ENCODE measurements at regions not wholly inside any gene's neighbourhood (a gene's known extent, or its start where the extent isn't known, plus 50 kb on each side); places are given as distances from the start of the nearest gene placed in this dataset.
"Not testable (repeated sequence)": the region's sequence is repeated elsewhere in the genome, so short reads cannot be mapped to it uniquely, and the experiment has no call there.

GRCh38 chr3:72042397-72043203, 257.7 kb upstream of the PROK2 start:
- Histone ChIP-seq H3K9ac (ENCODE audit: low read depth, low read length) (no peak overlapping the region), H3K27me3 (ENCODE audit: control insufficient read depth, insufficient read depth, low read length) (no peaks in the 10 kb centered on the region), H3K4me3 (ENCODE audit: low read depth, low read length) (no peak overlapping the region), H3K36me3 (ENCODE audit: control insufficient read depth, insufficient read depth, low read length) (no peaks in the 10 kb centered on the region), H3K9me3 (ENCODE audit: control insufficient read depth, insufficient read depth, low read length) (no peaks in the 10 kb centered on the region), H3K27ac (ENCODE audit: low read depth, low read length) (no peak overlapping the region), H3K4me1 (ENCODE audit: control insufficient read depth, insufficient read depth, low read length) (no peaks in the 10 kb centered on the region)

GRCh38 chr3:72041511-72041910, 256.6 kb upstream of the PROK2 start:
- Histone ChIP-seq H3K4me1 (ENCODE audit: control insufficient read depth, insufficient read depth, low read length) (no peaks in the 10 kb centered on the region), H3K4me3 (ENCODE audit: low read depth, low read length) (no peak overlapping the region), H3K27me3 (ENCODE audit: control insufficient read depth, insufficient read depth, low read length) (no peaks in the 10 kb centered on the region), H3K27ac (ENCODE audit: low read depth, low read length) (no peak overlapping the region), H3K9ac (ENCODE audit: low read depth, low read length) (no peak overlapping the region), H3K36me3 (ENCODE audit: control insufficient read depth, insufficient read depth, low read length) (no peaks in the 10 kb centered on the region), H3K9me3 (ENCODE audit: control insufficient read depth, insufficient read depth, low read length) (no peaks in the 10 kb centered on the region)

- Histone ChIP-seq H3K9ac (ENCODE audit: low read depth, low read length) (no peak overlapping the region), H3K4me1 (ENCODE audit: control insufficient read depth, insufficient read depth, low read length) (no peaks in the 10 kb centered on the region), H3K4me3 (ENCODE audit: low read depth, low read length) (no peak overlapping the region), H3K27me3 (ENCODE audit: control insufficient read depth, insufficient read depth, low read length) (no peaks in the 10 kb centered on the region), H3K36me3 (ENCODE audit: control insufficient read depth, insufficient read depth, low read length) (no peaks in the 10 kb centered on the region), H3K9me3 (ENCODE audit: control insufficient read depth, insufficient read depth, low read length) (no peaks in the 10 kb centered on the region), H3K27ac (ENCODE audit: low read depth, low read length) (no peak overlapping the region)
These were observed 256.1 kb upstream of the PROK2 start for GRCh38 chr3:72041076-72041475.

GRCh38 chr3:72039677-72040076, 254.7 kb upstream of the PROK2 start:
- H3K27ac ChIP-seq (ENCODE audit: low read depth, low read length) = no peak overlapping the region
- H3K9ac ChIP-seq (ENCODE audit: low read depth, low read length) = no peak overlapping the region
- no peaks in the 10 kb centered on the region for H3K36me3 ChIP-seq (ENCODE audit: control insufficient read depth, insufficient read depth, low read length)
- no peaks in the 10 kb centered on the region for H3K4me1 ChIP-seq (ENCODE audit: control insufficient read depth, insufficient read depth, low read length)
- H3K9me3 ChIP-seq (ENCODE audit: control insufficient read depth, insufficient read depth, low read length) = no peaks in the 10 kb centered on the region
- no peak overlapping the region for H3K4me3 ChIP-seq (ENCODE audit: low read depth, low read length)
- no peaks in the 10 kb centered on the region for H3K27me3 ChIP-seq (ENCODE audit: control insufficient read depth, insufficient read depth, low read length)

- no peaks in the 10 kb centered on the region for H3K9me3 ChIP-seq (ENCODE audit: control insufficient read depth, insufficient read depth, low read length)
- no peaks in the 10 kb centered on the region for H3K36me3 ChIP-seq (ENCODE audit: control insufficient read depth, insufficient read depth, low read length)
- H3K4me1 ChIP-seq (ENCODE audit: control insufficient read depth, insufficient read depth, low read length) = 0 out of 2 replicates have a peak, but pooled peaks cover 5% of the 10 kb centered on the region
- no peak overlapping the region for H3K27ac ChIP-seq (ENCODE audit: low read depth, low read length)
- no peak overlapping the region for H3K9ac ChIP-seq (ENCODE audit: low read depth, low read length)
- no peaks in the 10 kb centered on the region for H3K27me3 ChIP-seq (ENCODE audit: control insufficient read depth, insufficient read depth, low read length)
- no peak overlapping the region for H3K4me3 ChIP-seq (ENCODE audit: low read depth, low read length)
These were observed 252.0 kb upstream of the PROK2 start for GRCh38 chr3:72036899-72037298.

- Histone ChIP-seq H3K4me3 (ENCODE audit: low read depth, low read length) (no peak overlapping the region), H3K27me3 (ENCODE audit: control insufficient read depth, insufficient read depth, low read length) (no peaks in the 10 kb centered on the region), H3K9ac (ENCODE audit: low read depth, low read length) (no peak overlapping the region), H3K4me1 (ENCODE audit: control insufficient read depth, insufficient read depth, low read length) (0 out of 2 replicates have a peak, but pooled peaks cover 5% of the 10 kb centered on the region), H3K9me3 (ENCODE audit: control insufficient read depth, insufficient read depth, low read length) (no peaks in the 10 kb centered on the region), H3K27ac (ENCODE audit: low read depth, low read length) (no peak overlapping the region), H3K36me3 (ENCODE audit: control insufficient read depth, insufficient read depth, low read length) (no peaks in the 10 kb centered on the region)
These were observed 250.7 kb upstream of the PROK2 start for GRCh38 chr3:72035606-72036005.

- no peaks in the 10 kb centered on the region for H3K27me3 ChIP-seq (ENCODE audit: control insufficient read depth, insufficient read depth, low read length)
These were observed 250.0 kb upstream of the PROK2 start for GRCh38 chr3:72034986-72035385.

GRCh38 chr3:72033666-72034428, 248.9 kb upstream of the PROK2 start:
- no peaks in the 10 kb centered on the region for H3K36me3 ChIP-seq (ENCODE audit: control insufficient read depth, insufficient read depth, low read length)
- no peak overlapping the region for H3K27ac ChIP-seq (ENCODE audit: low read depth, low read length)
- no peaks in the 10 kb centered on the region for H3K9me3 ChIP-seq (ENCODE audit: control insufficient read depth, insufficient read depth, low read length)
- H3K9ac ChIP-seq (ENCODE audit: low read depth, low read length) = no peak overlapping the region
- no peaks in the 10 kb centered on the region for H3K27me3 ChIP-seq (ENCODE audit: control insufficient read depth, insufficient read depth, low read length)
- H3K4me1 ChIP-seq (ENCODE audit: control insufficient read depth, insufficient read depth, low read length) = peaks cover 9% of the 10 kb centered on the region
- H3K4me3 ChIP-seq (ENCODE audit: low read depth, low read length) = no peak overlapping the region

More at GRCh38 chr3:72034986-72035385, 250.0 kb upstream of the PROK2 start:
- H3K9ac ChIP-seq (ENCODE audit: low read depth, low read length) = no peak overlapping the region
- 0 out of 2 replicates have a peak, but pooled peaks cover 5% of the 10 kb centered on the region for H3K4me1 ChIP-seq (ENCODE audit: control insufficient read depth, insufficient read depth, low read length)
- no peaks in the 10 kb centered on the region for H3K9me3 ChIP-seq (ENCODE audit: control insufficient read depth, insufficient read depth, low read length)
- no peaks in the 10 kb centered on the region for H3K36me3 ChIP-seq (ENCODE audit: control insufficient read depth, insufficient read depth, low read length)
- H3K4me3 ChIP-seq (ENCODE audit: low read depth, low read length) = no peak overlapping the region
- no peak overlapping the region for H3K27ac ChIP-seq (ENCODE audit: low read depth, low read length)

GRCh38 chr3:72032441-72033135, 247.6 kb upstream of the PROK2 start:
- H3K27me3 ChIP-seq (ENCODE audit: control insufficient read depth, insufficient read depth, low read length) = no peaks in the 10 kb centered on the region
- H3K36me3 ChIP-seq (ENCODE audit: control insufficient read depth, insufficient read depth, low read length) = no peaks in the 10 kb centered on the region
- no peaks in the 10 kb centered on the region for H3K9me3 ChIP-seq (ENCODE audit: control insufficient read depth, insufficient read depth, low read length)
- H3K27ac ChIP-seq (ENCODE audit: low read depth, low read length) = no peak overlapping the region
- no peak overlapping the region for H3K4me3 ChIP-seq (ENCODE audit: low read depth, low read length)
- peaks cover 14% of the 10 kb centered on the region for H3K4me1 ChIP-seq (ENCODE audit: control insufficient read depth, insufficient read depth, low read length)
- H3K9ac ChIP-seq (ENCODE audit: low read depth, low read length) = no peak overlapping the region

- no peak overlapping the region for H3K27ac ChIP-seq (ENCODE audit: low read depth, low read length)
- H3K4me1 ChIP-seq (ENCODE audit: control insufficient read depth, insufficient read depth, low read length) = peaks cover 14% of the 10 kb centered on the region
- H3K4me3 ChIP-seq (ENCODE audit: low read depth, low read length) = no peak overlapping the region
- no peaks in the 10 kb centered on the region for H3K36me3 ChIP-seq (ENCODE audit: control insufficient read depth, insufficient read depth, low read length)
- H3K27me3 ChIP-seq (ENCODE audit: control insufficient read depth, insufficient read depth, low read length) = no peaks in the 10 kb centered on the region
- H3K9me3 ChIP-seq (ENCODE audit: control insufficient read depth, insufficient read depth, low read length) = no peaks in the 10 kb centered on the region
- H3K9ac ChIP-seq (ENCODE audit: low read depth, low read length) = no peak overlapping the region
These were observed 246.6 kb upstream of the PROK2 start for GRCh38 chr3:72031581-72031980.

- not testable (repeated sequence) for H3K27ac ChIP-seq (ENCODE audit: low read depth, low read length); H3K9me3 ChIP-seq (ENCODE audit: control insufficient read depth, insufficient read depth, low read length); H3K27me3 ChIP-seq (ENCODE audit: control insufficient read depth, insufficient read depth, low read length); H3K9ac ChIP-seq (ENCODE audit: low read depth, low read length); H3K36me3 ChIP-seq (ENCODE audit: control insufficient read depth, insufficient read depth, low read length); H3K4me3 ChIP-seq (ENCODE audit: low read depth, low read length)
- peaks cover 14% of the 10 kb centered on the region for H3K4me1 ChIP-seq (ENCODE audit: control insufficient read depth, insufficient read depth, low read length)
These were observed 245.3 kb upstream of the PROK2 start for GRCh38 chr3:72030296-72030695.

Data from HUES48 (cell line).